ENCODE measurements at regions not wholly inside any gene's neighbourhood (a gene's known extent, or its start where the extent isn't known, plus 50 kb on each side); places are given as distances from the start of the nearest gene placed in this dataset.

- no peaks in the 10 kb centered on the region for H3K27me3 ChIP-seq (ENCODE audit: control insufficient read depth, insufficient read depth, low read length)
- POLR2A ChIA-PET = no interaction called here
- no peak for DNase-seq (ENCODE audit: low read depth, low spot score)
- TF ChIP-seq CTCF (IDR thresholded peaks at IDR 0.05; ENCODE audit: low read depth, low read length) = no peak
- CTCF ChIA-PET = no interaction called here
- no peak overlapping the region for H3K27ac ChIP-seq (ENCODE audit: low read depth, low read length)
- H3K9me3 ChIP-seq (ENCODE audit: control insufficient read depth, insufficient read depth, low read length) = no peaks in the 10 kb centered on the region
- no peak overlapping the region for H3K4me3 ChIP-seq (ENCODE audit: low read depth, low read length)
Observed at GRCh38 chr6:93059911-93060310, 359.4 kb downstream of the EPHA7 start.

GRCh38 chr6:93057584-93057983 is 361.8 kb downstream of the EPHA7 start:
- H3K9me3 ChIP-seq (ENCODE audit: control insufficient read depth, insufficient read depth, low read length) = no peaks in the 10 kb centered on the region
- H3K27ac ChIP-seq (ENCODE audit: low read depth, low read length) = no peak overlapping the region
- no peak for TF ChIP-seq CTCF (IDR thresholded peaks at IDR 0.05; ENCODE audit: low read depth, low read length)
- no peak overlapping the region for H3K4me3 ChIP-seq (ENCODE audit: low read depth, low read length)
- H3K27me3 ChIP-seq (ENCODE audit: control insufficient read depth, insufficient read depth, low read length) = no peaks in the 10 kb centered on the region
- ChIA-PET POLR2A (no interaction called here), CTCF (no interaction called here)
- no peak for DNase-seq (ENCODE audit: low read depth, low spot score)

GRCh38 chr6:93048381-93048780 is 371.0 kb downstream of the EPHA7 start:
- H3K4me3 ChIP-seq (ENCODE audit: low read depth, low read length) = no peak overlapping the region
- H3K27ac ChIP-seq (ENCODE audit: low read depth, low read length) = no peak overlapping the region
- H3K9me3 ChIP-seq (ENCODE audit: control insufficient read depth, insufficient read depth, low read length) = no peaks in the 10 kb centered on the region
- no peaks in the 10 kb centered on the region for H3K27me3 ChIP-seq (ENCODE audit: control insufficient read depth, insufficient read depth, low read length)
- ChIA-PET POLR2A (no interaction called here), CTCF (no interaction called here)
- no peak for DNase-seq (ENCODE audit: low read depth, low spot score)
- no peak for TF ChIP-seq CTCF (IDR thresholded peaks at IDR 0.05; ENCODE audit: low read depth, low read length)

- H3K9me3 ChIP-seq (ENCODE audit: control insufficient read depth, insufficient read depth, low read length) = no peaks in the 10 kb centered on the region
- no peak for DNase-seq (ENCODE audit: low read depth, low spot score)
- no peaks in the 10 kb centered on the region for H3K27me3 ChIP-seq (ENCODE audit: control insufficient read depth, insufficient read depth, low read length)
- H3K4me3 ChIP-seq (ENCODE audit: low read depth, low read length) = no peak overlapping the region
- POLR2A ChIA-PET = no interaction called here
- TF ChIP-seq CTCF (IDR thresholded peaks at IDR 0.05; ENCODE audit: low read depth, low read length) = no peak
- H3K27ac ChIP-seq (ENCODE audit: low read depth, low read length) = no peak overlapping the region
- CTCF ChIA-PET = no interaction called here
Observed at GRCh38 chr6:93047033-93047432, 372.3 kb downstream of the EPHA7 start.

GRCh38 chr6:93045156-93045555 is 374.2 kb downstream of the EPHA7 start:
- Histone ChIP-seq H3K9me3 (ENCODE audit: control insufficient read depth, insufficient read depth, low read length) (no peaks in the 10 kb centered on the region), H3K4me3 (ENCODE audit: low read depth, low read length) (no peak overlapping the region), H3K27me3 (ENCODE audit: control insufficient read depth, insufficient read depth, low read length) (no peaks in the 10 kb centered on the region), H3K27ac (ENCODE audit: low read depth, low read length) (no peak overlapping the region)
- ChIA-PET CTCF (no interaction called here), POLR2A (no interaction called here)
- TF ChIP-seq CTCF (IDR thresholded peaks at IDR 0.05; ENCODE audit: low read depth, low read length) = no peak
- DNase-seq (ENCODE audit: low read depth, low spot score) = no peak

Measured in AG04450 (cell line).